ENCODE measurements at regions not wholly inside any gene's neighbourhood (a gene's known extent, or its start where the extent isn't known, plus 50 kb on each side); places are given as distances from the start of the nearest gene placed in this dataset.

DNA sequence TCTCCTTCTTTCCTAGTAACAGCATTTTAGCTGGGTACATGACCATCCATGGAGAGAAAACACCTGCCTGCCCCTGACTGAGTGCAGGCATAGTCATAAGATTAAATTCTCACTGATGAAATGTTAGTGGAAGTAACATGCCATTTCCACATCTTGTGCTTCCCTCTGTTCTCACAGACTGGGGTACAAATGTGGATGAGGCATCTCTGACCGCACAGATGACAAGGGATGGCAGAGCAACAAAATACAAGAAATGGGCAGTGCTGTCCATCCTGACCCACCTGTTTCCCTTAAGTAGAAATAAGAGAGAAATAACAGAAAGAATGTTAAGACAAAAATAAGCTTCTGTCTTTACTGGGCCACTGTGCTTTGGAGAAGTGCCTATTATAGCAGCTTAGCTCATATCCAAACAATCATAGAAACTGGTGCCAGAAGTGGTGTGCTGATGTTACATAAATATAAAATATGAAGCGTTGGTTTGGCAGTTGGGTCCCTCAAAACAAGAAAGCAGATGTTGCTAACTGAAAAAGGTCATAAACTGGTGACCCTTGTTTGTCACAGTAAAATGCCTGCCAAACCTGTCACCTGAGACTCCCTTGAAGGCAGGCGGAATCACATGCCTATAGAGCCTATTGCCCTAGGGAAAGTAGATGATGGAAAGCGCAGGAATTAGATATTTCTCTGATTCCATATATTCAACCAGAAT lies 72.4 kb upstream of the CCDC150 start:
- H3K27ac ChIP-seq (ENCODE audit: low read depth, low read length) = no peak overlapping the region
- H4K20me1 ChIP-seq (ENCODE audit: insufficient read depth) = no peaks in the 10 kb centered on the region
- POLR2A ChIA-PET = no interaction called here
- no peaks in the 10 kb centered on the region for H3K9me3 ChIP-seq (ENCODE audit: control insufficient read depth in 1 of 2, insufficient read depth in 1 of 2, low read depth in 1 of 2, low read length in 2 of 2)
- RAD21 ChIA-PET (ENCODE audit: low non-redundant PET in 1 of 2, low total read pairs in 2 of 2, uncharacterized antibody in 2 of 2, unreplicated experiment in 2 of 2) = no interaction called here
- H3K79me2 ChIP-seq (ENCODE audit: insufficient read depth, low read length) = no peaks in the 10 kb centered on the region
- H3K9me2 ChIP-seq (ENCODE audit: insufficient read depth) = no peaks in the 10 kb centered on the region
- BruUV-seq (replicated peaks) = no TSS peak
- intact Hi-C loops (cut with micrococcal nuclease) = no loop called here
- no peaks in the 10 kb centered on the region for H3K36me3 ChIP-seq (ENCODE audit: control insufficient read depth in 1 of 2, insufficient read depth in 2 of 2, low read length in 2 of 2)
- H3K4me2 ChIP-seq (ENCODE audit: low read length) = no peak overlapping the region
- CTCF ChIA-PET = no interaction called here
- H2AFZ ChIP-seq (ENCODE audit: low read depth, low read length, poor library complexity, severe bottlenecking) = no peak overlapping the region
- TF ChIP-seq SP1 (IDR thresholded peaks at IDR 0.05; ENCODE audit: low read depth) (no peak), SIN3A (IDR thresholded peaks at IDR 0.05; ENCODE audit: low read depth) (no peak), ZFX (IDR thresholded peaks at IDR 0.05) (no peak), TCF7L2 (IDR thresholded peaks at IDR 0.05; ENCODE audit: borderline replicate concordance, extremely low read depth, insufficient read depth, insufficient read length) (no peak)
- TF ChIP-seq, protein P1, sequence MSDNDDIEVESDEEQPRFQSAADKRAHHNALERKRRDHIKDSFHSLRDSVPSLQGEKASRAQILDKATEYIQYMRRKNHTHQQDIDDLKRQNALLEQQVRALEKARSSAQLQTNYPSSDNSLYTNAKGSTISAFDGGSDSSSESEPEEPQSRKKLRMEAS (IDR thresholded peaks at IDR 0.05) = no peak
- TF ChIP-seq, protein P2, sequence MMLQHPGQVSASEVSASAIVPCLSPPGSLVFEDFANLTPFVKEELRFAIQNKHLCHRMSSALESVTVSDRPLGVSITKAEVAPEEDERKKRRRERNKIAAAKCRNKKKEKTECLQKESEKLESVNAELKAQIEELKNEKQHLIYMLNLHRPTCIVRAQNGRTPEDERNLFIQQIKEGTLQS (IDR thresholded peaks at IDR 0.05) = no peak
- TF ChIP-seq, protein P3, sequence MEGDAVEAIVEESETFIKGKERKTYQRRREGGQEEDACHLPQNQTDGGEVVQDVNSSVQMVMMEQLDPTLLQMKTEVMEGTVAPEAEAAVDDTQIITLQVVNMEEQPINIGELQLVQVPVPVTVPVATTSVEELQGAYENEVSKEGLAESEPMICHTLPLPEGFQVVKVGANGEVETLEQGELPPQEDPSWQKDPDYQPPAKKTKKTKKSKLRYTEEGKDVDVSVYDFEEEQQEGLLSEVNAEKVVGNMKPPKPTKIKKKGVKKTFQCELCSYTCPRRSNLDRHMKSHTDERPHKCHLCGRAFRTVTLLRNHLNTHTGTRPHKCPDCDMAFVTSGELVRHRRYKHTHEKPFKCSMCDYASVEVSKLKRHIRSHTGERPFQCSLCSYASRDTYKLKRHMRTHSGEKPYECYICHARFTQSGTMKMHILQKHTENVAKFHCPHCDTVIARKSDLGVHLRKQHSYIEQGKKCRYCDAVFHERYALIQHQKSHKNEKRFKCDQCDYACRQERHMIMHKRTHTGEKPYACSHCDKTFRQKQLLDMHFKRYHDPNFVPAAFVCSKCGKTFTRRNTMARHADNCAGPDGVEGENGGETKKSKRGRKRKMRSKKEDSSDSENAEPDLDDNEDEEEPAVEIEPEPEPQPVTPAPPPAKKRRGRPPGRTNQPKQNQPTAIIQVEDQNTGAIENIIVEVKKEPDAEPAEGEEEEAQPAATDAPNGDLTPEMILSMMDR (IDR thresholded peaks at IDR 0.05 in 2 of 3, conservative IDR thresholded peaks at IDR 0.05 in 1 of 3; ENCODE audit: borderline replicate concordance in 1 of 3, insufficient read depth in 1 of 3, low read depth in 2 of 3, low read length in 2 of 3) = no peak
- no peaks in the 10 kb centered on the region for H3K27me3 ChIP-seq (ENCODE audit: insufficient read depth, low read length)
- no peak overlapping the region for H3K9ac ChIP-seq (ENCODE audit: low read length)
- no peak overlapping the region for H3K4me3 ChIP-seq (replicated peaks in 1 of 2; ENCODE audit: low read depth in 1 of 2, low read length in 2 of 2)
- H3K4me1 ChIP-seq (ENCODE audit: control insufficient read depth in 1 of 2, insufficient read depth in 2 of 2, low read length in 2 of 2) = no peaks in the 10 kb centered on the region
- DNase-seq (ENCODE audit: low read depth, low spot score) = no peak
- ATAC-seq = no peak

DNA sequence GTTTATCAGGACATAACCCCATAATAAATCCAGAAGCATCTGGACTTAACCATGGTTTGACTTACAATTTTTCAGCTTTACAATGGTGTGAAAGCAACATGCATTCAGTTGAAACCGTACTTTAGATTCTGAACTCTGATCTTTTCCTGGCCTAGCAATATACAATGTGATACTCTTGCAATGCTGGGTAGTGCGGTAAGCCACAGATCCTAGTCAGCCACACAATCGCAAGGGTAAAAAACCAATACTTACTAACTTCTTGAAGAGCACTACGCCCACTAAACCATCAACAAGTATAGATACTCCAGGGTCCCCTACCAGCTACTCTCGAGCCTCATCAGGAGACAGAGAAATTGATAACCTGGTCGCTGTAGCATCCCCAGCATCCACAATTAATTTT lies 71.0 kb upstream of the CCDC150 start:
- H3K36me3 ChIP-seq (ENCODE audit: control insufficient read depth in 1 of 2, insufficient read depth in 2 of 2, low read length in 2 of 2) = no peaks in the 10 kb centered on the region
- no peaks in the 10 kb centered on the region for H3K9me3 ChIP-seq (ENCODE audit: control insufficient read depth in 1 of 2, insufficient read depth in 1 of 2, low read depth in 1 of 2, low read length in 2 of 2)
- no TSS peak for BruUV-seq (replicated peaks)
- H3K27ac ChIP-seq (ENCODE audit: low read depth, low read length) = no peak overlapping the region
- ChIA-PET POLR2A (no interaction called here), CTCF (no interaction called here), RAD21 (ENCODE audit: low non-redundant PET in 1 of 2, low total read pairs in 2 of 2, uncharacterized antibody in 2 of 2, unreplicated experiment in 2 of 2) (no interaction called here)
- H4K20me1 ChIP-seq (ENCODE audit: insufficient read depth) = no peaks in the 10 kb centered on the region
- no peaks in the 10 kb centered on the region for H3K4me1 ChIP-seq (ENCODE audit: control insufficient read depth in 1 of 2, insufficient read depth in 2 of 2, low read length in 2 of 2)
- no peak overlapping the region for H3K4me3 ChIP-seq (replicated peaks in 1 of 2; ENCODE audit: low read depth in 1 of 2, low read length in 2 of 2)
- H3K79me2 ChIP-seq (ENCODE audit: insufficient read depth, low read length) = no peaks in the 10 kb centered on the region
- intact Hi-C loops (cut with micrococcal nuclease) = no loop called here
- no peak overlapping the region for H2AFZ ChIP-seq (ENCODE audit: low read depth, low read length, poor library complexity, severe bottlenecking)
- DNase-seq (ENCODE audit: low read depth, low spot score) (no peak), ATAC-seq (no peak)
- H3K9me2 ChIP-seq (ENCODE audit: insufficient read depth) = no peaks in the 10 kb centered on the region
- H3K4me2 ChIP-seq (ENCODE audit: low read length) = no peak overlapping the region
- no peaks in the 10 kb centered on the region for H3K27me3 ChIP-seq (ENCODE audit: insufficient read depth, low read length)
- no peak overlapping the region for H3K9ac ChIP-seq (ENCODE audit: low read length)
- TF ChIP-seq FOSL1 (IDR thresholded peaks at IDR 0.05; ENCODE audit: low read depth) = no peak

Data from HCT116 (cell line).